H9 (cell line): ENCODE measurements at regions not wholly inside any gene's neighbourhood (a gene's known extent, or its start where the extent isn't known, plus 50 kb on each side); places are given as distances from the start of the nearest gene placed in this dataset.

Experiments
- DNase-seq: peaks from one replicate; pipeline ENCODE4 v3.0.0-alpha.2; 2017
- H2AFZ ChIP-seq: one replicate; pipeline ENCODE4 v1.6.1; 2013; ENCODE audit warnings: mild to moderate bottlenecking, low read length, control low read depth, moderate library complexity
- H2AK5ac ChIP-seq: 2 replicates; pipeline ENCODE4 v1.6.1; 2013; ENCODE audit warnings: low read length, control low read depth, mixed read lengths; ENCODE audit not compliant: insufficient read length
- H2BK120ac ChIP-seq: one replicate; pipeline ENCODE4 v1.6.1; 2013; ENCODE audit warnings: low read depth, mild to moderate bottlenecking, low read length, control low read depth, inconsistent platforms; ENCODE audit not compliant: poor library complexity, severe bottlenecking
- H2BK12ac ChIP-seq: 2 replicates; pipeline ENCODE4 v1.6.1; 2013; ENCODE audit warnings: low read length, control low read depth, mixed read lengths, low read depth; ENCODE audit not compliant: insufficient read length
- H2BK15ac ChIP-seq: 2 replicates; pipeline ENCODE4 v1.6.1; 2013; ENCODE audit warnings: low read depth, low read length, control low read depth
- H2BK20ac ChIP-seq: one replicate; pipeline ENCODE4 v1.6.1; 2013; ENCODE audit warnings: low read depth, mild to moderate bottlenecking, low read length, control low read depth, inconsistent platforms; ENCODE audit not compliant: poor library complexity, severe bottlenecking
- H2BK5ac ChIP-seq: 2 replicates; pipeline ENCODE4 v1.6.1; 2013; ENCODE audit warnings: low read length, control low read depth, mixed read lengths; ENCODE audit not compliant: insufficient read length
- H3K14ac ChIP-seq: 2 replicates; pipeline ENCODE4 v1.6.1; 2013; ENCODE audit warnings: low read length, control low read depth; ENCODE audit not compliant: insufficient read depth
- H3K18ac ChIP-seq: 2 replicates; pipeline ENCODE4 v1.6.1; 2013; ENCODE audit warnings: low read depth, mild to moderate bottlenecking, mixed read lengths, low read length, control low read depth; ENCODE audit not compliant: insufficient read length
- H3K23ac ChIP-seq: 2 replicates; pipeline ENCODE4 v1.6.1; 2013; ENCODE audit warnings: low read length, control low read depth, mixed read lengths, low read depth; ENCODE audit not compliant: insufficient read length
- H3K23me2 ChIP-seq: 2 replicates; pipeline ENCODE4 v1.6.1; 2013; ENCODE audit warnings: low read depth, mild to moderate bottlenecking, mixed read lengths, low read length, control low read depth; ENCODE audit not compliant: insufficient read length, poor library complexity, severe bottlenecking
- H3K27ac ChIP-seq: 2 replicates; pipeline ENCODE4 v1.5.1; 2013; ENCODE audit warnings: low read length, control low read depth, mixed read lengths, low read depth; ENCODE audit not compliant: insufficient read length
- H3K27me3 ChIP-seq: 2 replicates; pipeline ENCODE4 v1.6.1; 2013; ENCODE audit warnings: low read length, control low read depth, inconsistent platforms; ENCODE audit not compliant: insufficient read depth
- H3K4ac ChIP-seq: 2 replicates; pipeline ENCODE4 v1.6.1; 2013; ENCODE audit warnings: low read depth, mild to moderate bottlenecking, control low read depth, inconsistent platforms, low read length, moderate library complexity
- H3K4me1 ChIP-seq: 2 replicates; pipeline ENCODE4 v1.6.1; 2013; ENCODE audit warnings: low read length, control low read depth, inconsistent platforms; ENCODE audit not compliant: insufficient read depth
- H3K4me2 ChIP-seq: 2 replicates; pipeline ENCODE4 v1.6.1; 2013; ENCODE audit warnings: low read length, control low read depth, mixed read lengths; ENCODE audit not compliant: insufficient read length, insufficient read depth
- H3K56ac ChIP-seq: 2 replicates; pipeline ENCODE4 v1.6.1; 2013; ENCODE audit warnings: low read depth, mild to moderate bottlenecking, mixed read lengths, low read length, control low read depth; ENCODE audit not compliant: insufficient read length
- H3K79me1 ChIP-seq: 2 replicates; pipeline ENCODE4 v1.6.1; 2013; ENCODE audit warnings: low read depth, mild to moderate bottlenecking, moderate library complexity, low read length, control low read depth, inconsistent platforms; ENCODE audit not compliant: insufficient read depth, poor library complexity, severe bottlenecking
- H3K79me2 ChIP-seq: 2 replicates; pipeline ENCODE4 v1.6.1; 2013; ENCODE audit warnings: low read length, control low read depth, inconsistent platforms; ENCODE audit not compliant: insufficient read depth
- H3K9ac ChIP-seq: 2 replicates; pipeline ENCODE4 v1.6.1; 2013; ENCODE audit warnings: low read length, control low read depth, mixed read lengths; ENCODE audit not compliant: insufficient read length; ENCODE audit errors: extremely low read depth
- H3K9me3 ChIP-seq: one replicate; pipeline ENCODE4 v1.6.1; 2013; ENCODE audit warnings: low read depth, low read length, inconsistent platforms; ENCODE audit not compliant: control insufficient read depth
- H3T11ph ChIP-seq: one replicate; pipeline ENCODE4 v1.6.1; 2013; ENCODE audit warnings: mild to moderate bottlenecking, low read length, control low read depth, inconsistent platforms
- H4K20me1 ChIP-seq: one replicate; pipeline ENCODE4 v1.6.1; 2013; ENCODE audit not compliant: control insufficient read depth, insufficient read length, insufficient read depth
- H4K5ac ChIP-seq: 2 replicates; pipeline ENCODE4 v1.6.1; 2013; ENCODE audit warnings: low read depth, mild to moderate bottlenecking, mixed read lengths, low read length, control low read depth; ENCODE audit not compliant: insufficient read length
- H4K8ac ChIP-seq: replicated peaks from 2 replicates; pipeline ENCODE4 v1.6.1; 2013; ENCODE audit warnings: low read length, control low read depth, mixed read lengths, low read depth; ENCODE audit not compliant: insufficient read length
- H4K91ac ChIP-seq: 2 replicates; pipeline ENCODE4 v1.6.1; 2013; ENCODE audit warnings: low read depth, mild to moderate bottlenecking, moderate library complexity, mixed read lengths, low read length, control low read depth; ENCODE audit not compliant: insufficient read length
- H3K27ac Mint-ChIP-seq, 3 experiments: 2 replicates in 2 of 3; 3 replicates in 1 of 3; pipeline ENCODE4 v1.8.0; 2020 to 2021; ENCODE audit warnings: mixed read lengths in 3 of 3, mild to moderate bottlenecking in 1 of 3, moderate library complexity in 1 of 3
- H3K27me3 Mint-ChIP-seq: 2 replicates; pipeline ENCODE4 v1.8.0; 2021; ENCODE audit warnings: low read depth, mild to moderate bottlenecking, moderate library complexity, mixed read lengths
- H3K36me3 Mint-ChIP-seq, 3 experiments: 2 replicates in 2 of 3; 3 replicates in 1 of 3; pipeline ENCODE4 v1.8.0; 2020 to 2021; ENCODE audit warnings: low read depth in 3 of 3, mixed read lengths in 3 of 3; ENCODE audit not compliant: insufficient read depth in 1 of 3
- H3K4me1 Mint-ChIP-seq, 2 experiments: 2 replicates each; pipeline ENCODE4 v1.8.0; 2020; ENCODE audit warnings: mixed read lengths in 2 of 2
- H3K4me3 Mint-ChIP-seq, 2 experiments: 2 replicates in 1 of 2; 3 replicates in 1 of 2; pipeline ENCODE4 v1.8.0; 2020 to 2021; ENCODE audit warnings: mild to moderate bottlenecking in 2 of 2, mixed read lengths in 2 of 2, moderate library complexity in 1 of 2
- H3K9me3 Mint-ChIP-seq, 2 experiments: 2 replicates in 1 of 2; 3 replicates in 1 of 2; pipeline ENCODE4 v1.8.0; 2020; ENCODE audit warnings: mild to moderate bottlenecking in 2 of 2, mixed read lengths in 2 of 2, moderate library complexity in 1 of 2
- CTCF ChIP-seq: fragments of 200-600 bp; sonication (generic); conservative IDR thresholded peaks from 3 replicates; pipeline ENCODE4 v1.8.0; 2021; ENCODE audit warnings: antibody characterized with exemption, mild to moderate bottlenecking
- WGBS: extraction: QIAGEN DNeasy Blood & Tissue Kit; methylation state at CpG from one replicate; pipeline ENCODE4 v1.1.7; 2013; ENCODE audit warnings: missing lambda C conversion rate, low lambda C conversion rate, mixed read lengths; ENCODE audit not compliant: insufficient read length; ENCODE audit errors: extremely low coverage; 5-methylcytosine and 5-hydroxymethylcytosine counted together

- no CpG with 5 or more reads among the region's 2 CpGs for WGBS
- H3K79me2 ChIP-seq, result no peaks in the 10 kb centered on the region
- H4K20me1 ChIP-seq, result no peaks in the 10 kb centered on the region
- DNase-seq, result no peak
- no peak overlapping the region for H3K14ac ChIP-seq
- H3K18ac ChIP-seq, result no peak overlapping the region
- H2BK20ac ChIP-seq, result no peak overlapping the region
- H3T11ph ChIP-seq, result no peak overlapping the region
- H2AK5ac ChIP-seq, result no peak overlapping the region
- H2AFZ ChIP-seq, result no peak overlapping the region
- no peak overlapping the region for H3K23ac ChIP-seq
- H3K4me2 ChIP-seq, result no peak overlapping the region
- no peaks in the 10 kb centered on the region for H3K79me1 ChIP-seq
- Mint-ChIP-seq H3K4me3 (no peak overlapping the region), H3K27me3 (no peaks in the 10 kb centered on the region), H3K9me3 (no peaks in the 10 kb centered on the region), H3K36me3 (no peaks in the 10 kb centered on the region), H3K27ac (no peak overlapping the region), H3K4me1 (peaks cover 3 to 14% of the 10 kb centered on the region in 2 experiments; a peak in 3 of 4 replicates)
- no peak overlapping the region for H3K56ac ChIP-seq
- no peak overlapping the region for H4K91ac ChIP-seq
- no peaks in the 10 kb centered on the region for H3K23me2 ChIP-seq
- H2BK120ac ChIP-seq, result no peak overlapping the region
- H2BK15ac ChIP-seq, result no peak overlapping the region
- no peaks in the 10 kb centered on the region for H3K9me3 ChIP-seq
- H3K4me1 ChIP-seq, result no peaks in the 10 kb centered on the region
- no peak overlapping the region for H4K5ac ChIP-seq
- H3K9ac ChIP-seq, result no peak overlapping the region
- no peak overlapping the region for H2BK5ac ChIP-seq
- H3K4ac ChIP-seq, result no peak overlapping the region
- TF ChIP-seq CTCF, result no peak
- H4K8ac ChIP-seq, result no peak overlapping the region
- no peak overlapping the region for H3K27ac ChIP-seq
- no peak overlapping the region for H2BK12ac ChIP-seq
- no peaks in the 10 kb centered on the region for H3K27me3 ChIP-seq
These were observed 88.0 kb upstream of the ROPN1 start for GRCh38 chr3:124079912-124080276.
